ENCODE measurements at regions not wholly inside any gene's neighbourhood (a gene's known extent, or its start where the extent isn't known, plus 50 kb on each side); places are given as distances from the start of the nearest gene placed in this dataset.

- DNase-seq (ENCODE audit: low read depth) = no peak
- TF ChIP-seq, protein P1, sequence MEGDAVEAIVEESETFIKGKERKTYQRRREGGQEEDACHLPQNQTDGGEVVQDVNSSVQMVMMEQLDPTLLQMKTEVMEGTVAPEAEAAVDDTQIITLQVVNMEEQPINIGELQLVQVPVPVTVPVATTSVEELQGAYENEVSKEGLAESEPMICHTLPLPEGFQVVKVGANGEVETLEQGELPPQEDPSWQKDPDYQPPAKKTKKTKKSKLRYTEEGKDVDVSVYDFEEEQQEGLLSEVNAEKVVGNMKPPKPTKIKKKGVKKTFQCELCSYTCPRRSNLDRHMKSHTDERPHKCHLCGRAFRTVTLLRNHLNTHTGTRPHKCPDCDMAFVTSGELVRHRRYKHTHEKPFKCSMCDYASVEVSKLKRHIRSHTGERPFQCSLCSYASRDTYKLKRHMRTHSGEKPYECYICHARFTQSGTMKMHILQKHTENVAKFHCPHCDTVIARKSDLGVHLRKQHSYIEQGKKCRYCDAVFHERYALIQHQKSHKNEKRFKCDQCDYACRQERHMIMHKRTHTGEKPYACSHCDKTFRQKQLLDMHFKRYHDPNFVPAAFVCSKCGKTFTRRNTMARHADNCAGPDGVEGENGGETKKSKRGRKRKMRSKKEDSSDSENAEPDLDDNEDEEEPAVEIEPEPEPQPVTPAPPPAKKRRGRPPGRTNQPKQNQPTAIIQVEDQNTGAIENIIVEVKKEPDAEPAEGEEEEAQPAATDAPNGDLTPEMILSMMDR (IDR thresholded peaks at IDR 0.05; ENCODE audit: low read depth, low read length, missing control alignments) = peak; percentile 7
- in situ Hi-C loops (cut with HindIII; ENCODE audit: low sequenced_read_pairs) = no loop called here
- no peak overlapping the region for H3K4me3 ChIP-seq (ENCODE audit: low read depth, low read length)
These were observed 337.9 kb upstream of the KITLG start for GRCh38 chr12:88918161-88918560.

DNA sequence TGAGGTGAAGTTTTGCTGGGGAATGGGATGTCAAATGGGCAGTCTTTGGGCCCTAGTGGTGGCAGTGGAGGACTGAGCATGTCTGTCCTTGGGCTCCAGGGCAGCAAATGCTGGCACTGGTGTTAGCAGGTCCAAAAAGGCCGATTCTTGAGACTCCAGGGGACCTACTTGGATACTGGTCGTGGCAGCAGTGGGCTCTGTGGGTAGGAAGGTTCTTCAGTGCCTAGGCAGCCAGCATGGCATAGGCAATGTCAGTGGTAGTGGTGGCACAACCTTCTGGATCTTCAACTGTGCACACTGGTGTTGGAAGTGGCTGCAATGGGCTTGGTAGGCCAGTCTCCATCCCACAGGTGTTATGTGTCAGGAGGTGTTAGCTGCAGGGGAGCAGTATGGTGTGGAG lies 334.7 kb upstream of the KITLG start:
- DNase-seq (ENCODE audit: low read depth) = no peak
- in situ Hi-C loops (cut with HindIII; ENCODE audit: low sequenced_read_pairs) = no loop called here
- no peak overlapping the region for H3K4me3 ChIP-seq (ENCODE audit: low read depth, low read length)
- TF ChIP-seq, protein P1 (IDR thresholded peaks at IDR 0.05; ENCODE audit: low read depth, low read length, missing control alignments) = no peak

DNA sequence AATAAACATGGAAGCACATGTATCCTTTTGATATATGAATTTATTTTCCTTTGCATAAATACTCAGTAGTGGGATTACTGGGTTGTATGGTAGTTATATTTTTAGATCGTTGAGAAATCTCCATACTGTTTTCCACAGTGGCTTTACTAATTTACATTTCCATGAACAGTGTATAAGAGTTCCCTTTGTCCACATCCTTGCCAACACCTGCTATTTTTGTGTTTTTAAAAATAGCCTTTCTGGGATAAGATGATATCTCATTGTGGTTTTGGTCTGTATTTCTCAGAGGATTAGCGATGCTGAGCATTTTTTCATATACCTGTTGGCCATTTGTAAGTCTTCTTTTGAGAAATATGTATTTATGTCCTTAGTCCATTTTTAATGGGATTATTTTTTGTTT lies 329.2 kb upstream of the KITLG start:
- no peak for DNase-seq (ENCODE audit: low read depth)
- TF ChIP-seq, protein P1 (IDR thresholded peaks at IDR 0.05; ENCODE audit: low read depth, low read length, missing control alignments) = no peak
- no peak overlapping the region for H3K4me3 ChIP-seq (ENCODE audit: low read depth, low read length)
- in situ Hi-C loops (cut with HindIII; ENCODE audit: low sequenced_read_pairs) = no loop called here

DNA sequence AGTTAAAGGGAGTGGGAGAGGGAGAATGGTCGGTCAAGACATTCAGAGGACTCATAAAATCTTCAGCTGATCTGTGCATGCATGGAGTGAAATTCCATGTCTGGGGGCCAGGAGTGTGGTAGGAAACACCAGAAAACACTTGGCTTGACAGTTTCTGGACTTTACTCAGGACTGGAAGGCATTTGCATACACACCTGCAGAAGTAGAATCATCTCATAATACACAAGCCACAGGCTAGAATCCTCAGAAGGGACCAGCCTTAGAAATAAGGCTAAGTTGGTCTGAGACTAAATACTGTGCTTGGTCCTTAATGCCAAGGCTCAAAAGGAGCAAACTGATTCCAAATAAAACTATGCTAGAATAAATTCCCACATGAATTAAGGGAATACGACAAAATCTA lies 328.1 kb upstream of the KITLG start:
- in situ Hi-C loops (cut with HindIII; ENCODE audit: low sequenced_read_pairs) = no loop called here
- no peak overlapping the region for H3K4me3 ChIP-seq (ENCODE audit: low read depth, low read length)
- no peak for DNase-seq (ENCODE audit: low read depth)
- TF ChIP-seq, protein P1 (IDR thresholded peaks at IDR 0.05; ENCODE audit: low read depth, low read length, missing control alignments) = no peak

- TF ChIP-seq, protein P1 (IDR thresholded peaks at IDR 0.05; ENCODE audit: low read depth, low read length, missing control alignments) = no peak
- DNase-seq (ENCODE audit: low read depth) = no peak
- no peak overlapping the region for H3K4me3 ChIP-seq (ENCODE audit: low read depth, low read length)
- in situ Hi-C loops (cut with HindIII; ENCODE audit: low sequenced_read_pairs) = no loop called here
These were observed 324.4 kb upstream of the KITLG start for GRCh38 chr12:88904705-88905104.

GRCh38 chr12:88903333-88903732 lies 323.1 kb upstream of the KITLG start:
- TF ChIP-seq, protein P1 (IDR thresholded peaks at IDR 0.05; ENCODE audit: low read depth, low read length, missing control alignments) = no peak
- DNase-seq (ENCODE audit: low read depth) = no peak
- in situ Hi-C loops (cut with HindIII; ENCODE audit: low sequenced_read_pairs) = no loop called here
- H3K4me3 ChIP-seq (ENCODE audit: low read depth, low read length) = no peak overlapping the region

DNA sequence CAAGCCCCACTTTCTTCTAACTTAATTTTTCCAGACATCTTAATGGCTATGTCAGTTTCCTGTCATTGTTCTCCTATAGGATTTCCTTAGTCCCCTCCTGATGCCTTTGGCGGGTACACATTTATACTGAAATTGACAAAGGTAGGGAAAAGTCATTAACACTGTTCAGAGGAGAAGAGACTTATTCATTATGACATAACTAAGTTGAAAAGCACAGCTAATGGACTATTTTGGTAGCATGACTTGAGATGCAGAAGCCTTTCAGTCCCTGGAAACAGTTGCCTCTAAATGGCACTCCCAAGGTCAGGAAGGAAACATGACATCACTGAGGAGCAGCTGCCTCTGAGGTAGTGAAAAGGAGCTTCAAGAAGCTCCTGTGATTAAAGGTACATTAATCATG lies 317.5 kb upstream of the KITLG start:
- no peak overlapping the region for H3K4me3 ChIP-seq (ENCODE audit: low read depth, low read length)
- in situ Hi-C loops (cut with HindIII; ENCODE audit: low sequenced_read_pairs) = no loop called here
- TF ChIP-seq, protein P1 (IDR thresholded peaks at IDR 0.05; ENCODE audit: low read depth, low read length, missing control alignments) = no peak
- no peak for DNase-seq (ENCODE audit: low read depth)
